ENCODE measurements at regions not wholly inside any gene's neighbourhood (a gene's known extent, or its start where the extent isn't known, plus 50 kb on each side); places are given as distances from the start of the nearest gene placed in this dataset.
"Not testable (repeated sequence)": the region's sequence is repeated elsewhere in the genome, so short reads cannot be mapped to it uniquely, and the experiment has no call there.

- Histone ChIP-seq H3K36me3 (ENCODE audit: insufficient read depth, low read length) (peaks cover 3% of the 10 kb centered on the region), H3K4me3 (ENCODE audit: low read length) (no peak overlapping the region), H3K9me3 (ENCODE audit: low read length) (no peaks in the 10 kb centered on the region), H3K27me3 (ENCODE audit: insufficient read depth, low read length) (no peaks in the 10 kb centered on the region), H3K4me1 (ENCODE audit: insufficient read depth, low read length) (no peaks in the 10 kb centered on the region), H2AFZ (ENCODE audit: low read depth, low read length) (no peak overlapping the region)
These were observed 50.5 kb upstream of the CD99 start for GRCh38 chrX:2640436-2641150.

- no peak overlapping the region for H2AFZ ChIP-seq (ENCODE audit: low read depth, low read length)
- no peaks in the 10 kb centered on the region for H3K27me3 ChIP-seq (ENCODE audit: insufficient read depth, low read length)
- H3K36me3 ChIP-seq (ENCODE audit: insufficient read depth, low read length), result peaks cover 3% of the 10 kb centered on the region
- H3K9me3 ChIP-seq (ENCODE audit: low read length), result no peaks in the 10 kb centered on the region
- no peaks in the 10 kb centered on the region for H3K4me1 ChIP-seq (ENCODE audit: insufficient read depth, low read length)
- H3K4me3 ChIP-seq (ENCODE audit: low read length), result no peak overlapping the region
These were observed 52.8 kb upstream of the CD99 start for GRCh38 chrX:2638279-2638678.

- H3K9me3 ChIP-seq (ENCODE audit: low read length), result no peaks in the 10 kb centered on the region
- no peaks in the 10 kb centered on the region for H3K27me3 ChIP-seq (ENCODE audit: insufficient read depth, low read length)
- no peaks in the 10 kb centered on the region for H3K4me1 ChIP-seq (ENCODE audit: insufficient read depth, low read length)
- no peaks in the 10 kb centered on the region for H3K36me3 ChIP-seq (ENCODE audit: insufficient read depth, low read length)
- no peak overlapping the region for H2AFZ ChIP-seq (ENCODE audit: low read depth, low read length)
- no peak overlapping the region for H3K4me3 ChIP-seq (ENCODE audit: low read length)
These were observed 55.8 kb upstream of the CD99 start for GRCh38 chrX:2635342-2635741.

GRCh38 chrX:2632533-2633504 lies 58.3 kb upstream of the CD99 start:
- H3K4me3 ChIP-seq (ENCODE audit: low read length), result no peak overlapping the region
- H3K27me3 ChIP-seq (ENCODE audit: insufficient read depth, low read length), result no peaks in the 10 kb centered on the region
- no peak overlapping the region for H2AFZ ChIP-seq (ENCODE audit: low read depth, low read length)
- H3K36me3 ChIP-seq (ENCODE audit: insufficient read depth, low read length), result peaks cover 3% of the 10 kb centered on the region
- no peaks in the 10 kb centered on the region for H3K9me3 ChIP-seq (ENCODE audit: low read length)
- H3K4me1 ChIP-seq (ENCODE audit: insufficient read depth, low read length), result no peaks in the 10 kb centered on the region

GRCh38 chrX:2631743-2632532 lies 59.2 kb upstream of the CD99 start:
- Histone ChIP-seq H3K36me3 (ENCODE audit: insufficient read depth, low read length) (peaks cover 3% of the 10 kb centered on the region), H3K4me3 (ENCODE audit: low read length) (no peak overlapping the region), H3K27me3 (ENCODE audit: insufficient read depth, low read length) (no peaks in the 10 kb centered on the region), H3K4me1 (ENCODE audit: insufficient read depth, low read length) (no peaks in the 10 kb centered on the region), H2AFZ (ENCODE audit: low read depth, low read length) (no peak overlapping the region), H3K9me3 (ENCODE audit: low read length) (no peaks in the 10 kb centered on the region)

DNA sequence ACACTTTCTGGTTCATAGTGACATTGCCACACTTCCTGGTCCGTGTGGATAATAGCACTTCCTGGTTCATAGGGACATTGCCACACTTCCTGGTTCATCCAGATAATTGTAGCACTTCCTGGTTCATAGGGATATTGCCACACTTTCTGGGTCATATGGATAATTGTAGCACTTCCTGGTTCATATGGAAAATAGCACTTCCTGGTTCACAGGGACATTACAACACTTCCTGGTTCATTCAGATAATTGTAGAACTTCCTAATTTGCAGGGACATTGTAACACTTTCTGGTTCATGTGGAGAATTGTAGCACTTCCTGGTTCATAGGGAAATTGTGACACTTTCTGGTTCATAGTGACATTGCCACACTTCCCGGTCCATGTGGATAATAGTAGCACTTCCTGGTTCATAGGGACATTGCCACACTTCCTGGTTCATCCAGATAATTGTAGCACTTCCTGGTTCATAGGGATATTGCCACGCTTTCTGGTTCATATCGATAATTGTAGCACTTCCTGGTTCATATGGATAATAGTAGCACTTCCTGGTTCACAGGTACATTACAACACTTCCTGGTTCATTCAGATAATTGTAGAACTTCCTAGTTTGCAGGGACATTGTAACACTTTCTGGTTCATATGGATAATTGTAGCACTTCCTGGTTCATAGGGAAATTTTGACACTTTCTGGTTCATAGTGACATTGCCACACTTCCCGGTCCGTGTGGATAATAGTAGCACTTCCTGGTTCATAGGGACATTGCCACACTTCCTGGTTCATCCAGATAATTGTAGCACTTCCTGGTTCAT lies 60.0 kb upstream of the CD99 start:
- not testable (repeated sequence) for H2AFZ ChIP-seq (ENCODE audit: low read depth, low read length); H3K4me3 ChIP-seq (ENCODE audit: low read length); H3K4me1 ChIP-seq (ENCODE audit: insufficient read depth, low read length); H3K9me3 ChIP-seq (ENCODE audit: low read length); H3K27me3 ChIP-seq (ENCODE audit: insufficient read depth, low read length); H3K36me3 ChIP-seq (ENCODE audit: insufficient read depth, low read length)

DNA sequence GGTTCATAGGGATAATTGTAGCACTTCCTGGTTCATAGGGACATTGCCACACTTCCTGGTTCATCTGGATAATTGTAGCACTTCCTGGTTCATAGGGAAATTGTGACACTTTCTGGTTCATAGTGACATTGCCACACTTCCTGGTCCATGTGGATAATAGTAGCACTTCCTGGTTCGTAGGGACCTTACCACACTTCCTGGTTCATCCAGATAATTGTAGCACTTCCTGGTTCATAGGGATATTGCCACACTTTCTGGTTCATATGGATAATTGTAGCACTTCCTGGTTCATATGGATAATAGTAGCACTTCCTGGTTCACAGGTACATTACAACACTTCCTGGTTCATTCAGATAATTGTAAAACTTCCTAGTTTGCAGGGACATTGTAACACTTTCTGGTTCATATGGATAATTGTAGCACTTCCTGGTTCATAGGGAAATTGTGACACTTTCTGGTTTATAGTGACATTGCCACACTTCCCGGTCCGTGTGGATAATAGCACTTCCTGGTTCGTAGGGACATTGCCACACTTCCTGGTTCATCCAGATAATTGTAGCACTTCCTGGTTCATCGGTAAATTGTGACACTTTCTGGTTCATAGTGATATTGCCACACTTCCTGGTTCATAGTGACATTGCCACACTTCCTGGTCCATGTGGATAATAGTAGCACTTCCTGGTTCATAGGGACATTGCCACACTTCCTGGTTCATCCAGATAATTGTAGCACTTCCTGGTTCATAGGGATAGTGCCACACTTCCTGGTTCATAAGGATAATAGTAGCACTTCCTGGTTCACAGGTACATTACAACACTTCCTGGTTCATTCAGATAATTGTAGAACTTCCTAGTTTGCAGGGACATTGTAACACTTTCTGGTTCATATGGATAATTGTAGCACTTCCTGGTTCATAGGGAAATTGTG lies 60.8 kb upstream of the CD99 start:
- not testable (repeated sequence) for H3K9me3 ChIP-seq (ENCODE audit: low read length); H3K4me1 ChIP-seq (ENCODE audit: insufficient read depth, low read length); H3K36me3 ChIP-seq (ENCODE audit: insufficient read depth, low read length); H3K27me3 ChIP-seq (ENCODE audit: insufficient read depth, low read length); H2AFZ ChIP-seq (ENCODE audit: low read depth, low read length); H3K4me3 ChIP-seq (ENCODE audit: low read length)

GRCh38 chrX:2629316-2630007 lies 61.6 kb upstream of the CD99 start:
- Histone ChIP-seq H2AFZ (ENCODE audit: low read depth, low read length) (no peak overlapping the region), H3K27me3 (ENCODE audit: insufficient read depth, low read length) (no peaks in the 10 kb centered on the region), H3K4me1 (ENCODE audit: insufficient read depth, low read length) (no peaks in the 10 kb centered on the region), H3K4me3 (ENCODE audit: low read length) (no peak overlapping the region), H3K9me3 (ENCODE audit: low read length) (no peaks in the 10 kb centered on the region), H3K36me3 (ENCODE audit: insufficient read depth, low read length) (peaks cover 3% of the 10 kb centered on the region)

DNA sequence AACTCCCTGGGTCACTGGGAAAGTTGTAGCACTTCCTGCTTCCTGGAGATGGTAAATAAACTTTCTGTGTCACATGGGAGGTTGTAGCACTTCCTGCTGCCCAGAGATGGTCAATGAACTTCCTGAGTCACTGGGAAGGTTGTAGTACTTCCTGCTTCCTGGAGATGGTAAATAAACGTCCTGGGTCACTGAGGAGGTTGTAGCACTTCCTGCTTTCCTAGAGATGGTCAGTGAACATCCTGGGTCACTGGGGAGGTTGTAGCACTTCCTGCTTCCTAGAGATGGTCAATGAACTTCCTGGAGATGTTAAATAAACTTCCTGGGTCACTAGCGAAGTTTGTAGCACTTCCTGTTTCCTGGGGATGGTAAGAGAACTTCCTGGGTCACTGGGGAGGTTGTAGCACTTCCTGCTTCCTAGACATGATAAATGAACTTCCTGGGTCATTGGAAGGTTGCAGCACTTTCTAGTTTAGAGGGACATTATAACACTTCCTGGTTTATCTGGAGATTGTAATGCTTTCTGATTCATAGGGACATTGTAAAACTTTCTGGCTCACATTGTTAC lies 62.3 kb upstream of the CD99 start:
- no peak overlapping the region for H2AFZ ChIP-seq (ENCODE audit: low read depth, low read length)
- H3K4me3 ChIP-seq (ENCODE audit: low read length), result no peak overlapping the region
- H3K9me3 ChIP-seq (ENCODE audit: low read length), result no peaks in the 10 kb centered on the region
- no peaks in the 10 kb centered on the region for H3K4me1 ChIP-seq (ENCODE audit: insufficient read depth, low read length)
- no peaks in the 10 kb centered on the region for H3K27me3 ChIP-seq (ENCODE audit: insufficient read depth, low read length)
- H3K36me3 ChIP-seq (ENCODE audit: insufficient read depth, low read length), result peaks cover 3% of the 10 kb centered on the region

- Histone ChIP-seq H2AFZ (ENCODE audit: low read depth, low read length) (no peak overlapping the region), H3K27me3 (ENCODE audit: insufficient read depth, low read length) (no peaks in the 10 kb centered on the region), H3K4me1 (ENCODE audit: insufficient read depth, low read length) (no peaks in the 10 kb centered on the region)
These were observed 63.7 kb upstream of the CD99 start for GRCh38 chrX:2627272-2627867.

DNA sequence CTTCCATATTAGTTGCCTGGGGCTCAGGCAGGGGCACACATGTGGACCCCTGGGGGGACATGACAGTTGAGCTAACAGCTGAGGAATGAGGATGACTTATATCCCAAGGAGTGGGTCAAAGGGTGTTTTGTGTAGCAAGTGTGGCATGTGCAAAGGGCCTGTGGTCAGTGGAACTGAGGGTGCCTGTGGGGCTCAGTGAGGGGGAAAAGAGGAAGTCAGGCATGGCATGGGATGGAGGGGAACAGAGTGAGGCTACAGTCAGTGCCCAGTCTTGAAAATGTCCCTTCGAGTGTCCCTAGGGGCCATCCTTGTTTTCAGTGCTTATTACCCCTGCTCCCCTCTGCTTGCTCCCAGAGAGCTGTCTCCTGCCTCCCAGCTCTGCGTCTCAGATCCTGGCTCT lies 64.3 kb upstream of the CD99 start:
- Histone ChIP-seq H3K4me1 (ENCODE audit: insufficient read depth, low read length) (no peaks in the 10 kb centered on the region), H3K9me3 (ENCODE audit: low read length) (no peaks in the 10 kb centered on the region), H3K36me3 (ENCODE audit: insufficient read depth, low read length) (peaks cover 6% of the 10 kb centered on the region), H3K27me3 (ENCODE audit: insufficient read depth, low read length) (no peaks in the 10 kb centered on the region), H3K4me3 (ENCODE audit: low read length) (no peak overlapping the region), H2AFZ (ENCODE audit: low read depth, low read length) (no peak overlapping the region)

More at GRCh38 chrX:2627272-2627867, 63.7 kb upstream of the CD99 start:
- no peaks in the 10 kb centered on the region for H3K9me3 ChIP-seq (ENCODE audit: low read length)
- H3K4me3 ChIP-seq (ENCODE audit: low read length), result no peak overlapping the region
- peaks cover 6% of the 10 kb centered on the region for H3K36me3 ChIP-seq (ENCODE audit: insufficient read depth, low read length)

Measured in neuron (in vitro differentiated cells).